ENCODE measurements at regions not wholly inside any gene's neighbourhood (a gene's known extent, or its start where the extent isn't known, plus 50 kb on each side); places are given as distances from the start of the nearest gene placed in this dataset.
"Not testable (repeated sequence)": the region's sequence is repeated elsewhere in the genome, so short reads cannot be mapped to it uniquely, and the experiment has no call there.

GRCh38 chr16:31676731-31677130 lies 149.0 kb downstream of the AHSP start:
- DNase-seq (ENCODE audit: low read depth): no peak
- H3K4me3 ChIP-seq (ENCODE audit: low read depth, low read length): no peak overlapping the region
- TF ChIP-seq CTCF (conservative IDR thresholded peaks at IDR 0.05; ENCODE audit: low read depth, low read length): no peak

- DNase-seq (ENCODE audit: low read depth): no peak
- no peak overlapping the region for H3K4me3 ChIP-seq (ENCODE audit: low read depth, low read length)
- no peak for TF ChIP-seq CTCF (conservative IDR thresholded peaks at IDR 0.05; ENCODE audit: low read depth, low read length)
Observed at GRCh38 chr16:31678649-31679325, 151.1 kb downstream of the AHSP start.

- DNase-seq (ENCODE audit: low read depth); H3K4me3 ChIP-seq (ENCODE audit: low read depth, low read length): not testable (repeated sequence)
Observed at GRCh38 chr16:31689331-31689730, 161.6 kb downstream of the AHSP start.

GRCh38 chr16:31692338-31692737 lies 164.6 kb downstream of the AHSP start:
- not testable (repeated sequence) for H3K4me3 ChIP-seq (ENCODE audit: low read depth, low read length); DNase-seq (ENCODE audit: low read depth)

GRCh38 chr16:31693733-31694132 lies 166.0 kb downstream of the AHSP start:
- H3K4me3 ChIP-seq (ENCODE audit: low read depth, low read length): no peak overlapping the region
- DNase-seq (ENCODE audit: low read depth): no peak
- no peak for TF ChIP-seq CTCF (conservative IDR thresholded peaks at IDR 0.05; ENCODE audit: low read depth, low read length)

- no peak overlapping the region for H3K4me3 ChIP-seq (ENCODE audit: low read depth, low read length)
- DNase-seq (ENCODE audit: low read depth): no peak
- no peak for TF ChIP-seq CTCF (conservative IDR thresholded peaks at IDR 0.05; ENCODE audit: low read depth, low read length)
Observed at GRCh38 chr16:31694461-31694860, 166.8 kb downstream of the AHSP start.

- TF ChIP-seq CTCF (conservative IDR thresholded peaks at IDR 0.05; ENCODE audit: low read depth, low read length): no peak
- DNase-seq (ENCODE audit: low read depth): no peak
- no peak overlapping the region for H3K4me3 ChIP-seq (ENCODE audit: low read depth, low read length)
Observed at GRCh38 chr16:31695667-31696066, 168.0 kb downstream of the AHSP start.

- DNase-seq (ENCODE audit: low read depth): no peak
- TF ChIP-seq CTCF (conservative IDR thresholded peaks at IDR 0.05; ENCODE audit: low read depth, low read length): peak; percentile 90
- no peak overlapping the region for H3K4me3 ChIP-seq (ENCODE audit: low read depth, low read length)
Observed at GRCh38 chr16:31696968-31697743, 169.5 kb downstream of the AHSP start.
